PC-3 (cell line): ENCODE measurements at regions not wholly inside any gene's neighbourhood (a gene's known extent, or its start where the extent isn't known, plus 50 kb on each side); places are given as distances from the start of the nearest gene placed in this dataset.

ENCODE experiments used
- ATAC-seq: fragments of 200-7000 bp; cut with Tn5 transposase; 2 replicates; pipeline ENCODE4 v1.9.1; 2020; ENCODE audit warnings: mild to moderate bottlenecking, moderate library complexity
- BruUV-seq: library from RNA; stranded (reverse); fragments of 400-500 nt; replicated peaks from 2 replicates; lab custom pipeline; 2021; lab: Mats Ljungman, UMichigan
- CTCF ChIA-PET: fragments of 300-600 bp; sonication (Branson Sonifier 250); formaldehyde crosslinking; loops from one replicate; lab custom pipeline; 2022; ENCODE audit warnings: antibody characterized with exemption; lab: Charles Lee
- POLR2A ChIA-PET: fragments of 300-600 bp; sonication (Branson Sonifier 250); formaldehyde crosslinking; loops from one replicate; lab custom pipeline; 2022; ENCODE audit warnings: antibody characterized with exemption; ENCODE audit not compliant: unreplicated experiment; lab: Charles Lee
- DNase-seq: peaks from one replicate; pipeline ENCODE4 v3.0.0-alpha.2; 2015
- H2AFZ ChIP-seq: fragments of 300-600 bp; sonication (generic); 2 replicates; pipeline ENCODE4 v1.6.0; 2016; ENCODE audit warnings: antibody characterized with exemption, low read length
- H3F3A ChIP-seq: fragments of 300-600 bp; sonication (generic); one replicate; pipeline ENCODE4 v1.6.0; 2017; ENCODE audit warnings: antibody characterized with exemption, low read length, control low read depth, mild to moderate bottlenecking; ENCODE audit not compliant: unreplicated experiment
- H3K27ac ChIP-seq: fragments of 300-600 bp; sonication (generic); 2 replicates; pipeline ENCODE4 v1.5.1; 2016; ENCODE audit warnings: mild to moderate bottlenecking, low read length
- H3K27me3 ChIP-seq: fragments of 300-600 bp; sonication (generic); 2 replicates; pipeline ENCODE4 v1.6.1; 2016; ENCODE audit warnings: low read length, mixed read lengths
- H3K36me3 ChIP-seq: fragments of 300-600 bp; sonication (generic); 2 replicates; pipeline ENCODE4 v1.6.1; 2016; ENCODE audit warnings: low read depth, mixed run types, low read length, mixed read lengths
- H3K4me1 ChIP-seq: fragments of 300-600 bp; sonication (generic); 2 replicates; pipeline ENCODE4 v1.5.1; 2016; ENCODE audit warnings: low read length; ENCODE audit not compliant: insufficient read depth
- H3K4me2 ChIP-seq: fragments of 300-600 bp; sonication (generic); 2 replicates; pipeline ENCODE4 v1.6.0; 2016; ENCODE audit warnings: low read length
- H3K4me3 ChIP-seq: fragments of 300-600 bp; sonication (generic); 2 replicates; pipeline ENCODE4 v1.5.1; 2016; ENCODE audit warnings: mild to moderate bottlenecking, low read length, mixed read lengths
- H3K79me2 ChIP-seq: fragments of 300-600 bp; sonication (generic); 2 replicates; pipeline ENCODE4 v1.6.1; 2017; ENCODE audit warnings: low read length, mixed read lengths
- H3K9ac ChIP-seq: fragments of 300-600 bp; sonication (generic); 2 replicates; pipeline ENCODE4 v1.6.0; 2016; ENCODE audit warnings: mild to moderate bottlenecking, low read length
- H3K9me2 ChIP-seq: fragments of 300-600 bp; sonication (generic); replicated peaks from 2 replicates; pipeline ENCODE4 v1.6.1; 2016; ENCODE audit warnings: mixed run types, low read length, mixed read lengths
- H3K9me3 ChIP-seq: fragments of 300-600 bp; sonication (generic); 2 replicates; pipeline ENCODE4 v1.6.1; 2016; ENCODE audit warnings: low read length, mixed read lengths
- H4K20me1 ChIP-seq: fragments of 300-600 bp; sonication (generic); 2 replicates; pipeline ENCODE4 v1.6.1; 2016; ENCODE audit warnings: low read length, mixed read lengths
- CTCF ChIP-seq: fragments of 300-600 bp; sonication (generic); conservative IDR thresholded peaks from 2 replicates; pipeline ENCODE4 v1.5.1; 2017; ENCODE audit warnings: antibody characterized with exemption, low read depth, mild to moderate bottlenecking, low read length
- EZH2 ChIP-seq: fragments of 300-600 bp; sonication (generic); IDR thresholded peaks from one replicate; pipeline ENCODE4 v1.6.1; 2017; ENCODE audit warnings: antibody characterized with exemption, mild to moderate bottlenecking, low read length; ENCODE audit not compliant: unreplicated experiment
- EZH2phosphoT487 ChIP-seq: fragments of 300-600 bp; sonication (generic); IDR thresholded peaks from 2 replicates; pipeline ENCODE4 v1.6.1; 2018; ENCODE audit warnings: mild to moderate bottlenecking, antibody characterized with exemption, low read length, borderline replicate concordance
- intact Hi-C: fragments of 100-400 bp; cut with micrococcal nuclease; formaldehyde crosslinking; loops from 2 replicates; pipeline ENCODE4 v1.9.0; 2023

DNA sequence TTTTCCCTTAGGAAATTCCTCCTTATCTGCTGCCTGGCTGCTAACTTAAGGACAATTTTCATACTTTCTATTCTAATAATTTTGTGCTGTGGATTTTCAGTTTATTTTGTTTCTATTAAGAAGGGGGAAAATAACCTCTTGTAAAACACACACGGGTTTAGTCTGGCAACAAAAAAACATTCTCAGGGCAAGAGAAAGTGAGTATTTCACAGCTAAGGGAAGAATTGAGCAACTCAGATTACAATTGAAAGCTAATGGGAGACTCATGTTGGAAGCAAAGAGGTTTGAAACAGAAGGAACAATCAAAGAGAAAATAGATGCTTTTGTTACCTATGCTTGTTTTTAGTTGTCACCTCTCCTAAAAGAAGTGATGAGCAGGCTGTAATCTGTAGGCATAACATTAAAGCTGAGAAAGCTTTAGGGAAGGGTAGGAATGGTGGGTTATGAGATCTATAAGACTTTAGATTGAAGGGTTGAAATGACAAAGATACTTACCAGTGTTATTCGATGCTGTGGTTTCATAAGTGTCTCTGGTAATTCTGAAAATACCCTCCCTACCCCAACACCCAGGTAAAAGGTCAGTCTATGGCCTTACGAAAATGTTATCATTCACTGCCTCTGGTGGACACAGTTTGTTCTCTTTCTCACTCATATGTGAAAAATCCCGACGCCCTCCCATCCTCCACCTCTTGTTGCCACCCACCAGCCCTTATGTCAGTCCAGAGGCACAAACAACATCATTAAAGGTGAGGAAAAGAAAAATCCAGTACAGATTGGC is 510.9 kb downstream of the TXNL1 start:
- intact Hi-C loops, result no loop called here
- ChIA-PET CTCF (no interaction called here), POLR2A (no interaction called here)
- DNase-seq (no peak), ATAC-seq (no peak)
- Histone ChIP-seq H3K27ac (no peak overlapping the region), H3K27me3 (no peaks in the 10 kb centered on the region), H3K36me3 (no peaks in the 10 kb centered on the region), H3K9ac (no peak overlapping the region), H4K20me1 (no peaks in the 10 kb centered on the region), H3K4me1 (peaks cover 12% of the 10 kb centered on the region), H3K4me2 (no peak overlapping the region), H3K9me3 (no peaks in the 10 kb centered on the region), H2AFZ (no peak overlapping the region), H3K4me3 (no peak overlapping the region), H3F3A (no peaks in the 10 kb centered on the region), H3K79me2 (no peaks in the 10 kb centered on the region), H3K9me2 (no peaks in the 10 kb centered on the region)
- no TSS peak for BruUV-seq
- TF ChIP-seq CTCF, result no peak
- no peak for TF ChIP-seq EZH2
- TF ChIP-seq EZH2phosphoT487, result no peak

- Histone ChIP-seq H3K4me2 (peak overlapping the region; percentile 4; the same call in 1 of the 2 replicates), H3K79me2 (no peaks in the 10 kb centered on the region), H3K9ac (no peak overlapping the region), H3K27me3 (no peaks in the 10 kb centered on the region), H3K4me3 (no peak overlapping the region), H3K9me2 (no peaks in the 10 kb centered on the region), H2AFZ (no peak overlapping the region; the same call in 1 of the 2 replicates), H3K9me3 (no peaks in the 10 kb centered on the region), H3K36me3 (no peaks in the 10 kb centered on the region), H3K4me1 (peaks cover 12% of the 10 kb centered on the region), H3K27ac (peak overlapping the region; percentile 34), H4K20me1 (no peaks in the 10 kb centered on the region), H3F3A (no peaks in the 10 kb centered on the region)
- intact Hi-C loops, result no loop called here
- ChIA-PET POLR2A (no interaction called here), CTCF (no interaction called here)
- TF ChIP-seq EZH2phosphoT487 (no peak), EZH2 (no peak), CTCF (no peak)
- DNase-seq, result peak; percentile 69
- no TSS peak for BruUV-seq
- peak; percentile 89 for ATAC-seq
These were observed 514.2 kb downstream of the TXNL1 start for GRCh38 chr18:56124186-56124585.

- no peak for ATAC-seq
- no peak for DNase-seq
- H3K79me2 ChIP-seq, result no peaks in the 10 kb centered on the region
- no peak overlapping the region for H3K9ac ChIP-seq
- H2AFZ ChIP-seq, result no peak overlapping the region
- no peak overlapping the region for H3K4me3 ChIP-seq
- no peaks in the 10 kb centered on the region for H3K36me3 ChIP-seq
- H3F3A ChIP-seq, result no peaks in the 10 kb centered on the region
- no peaks in the 10 kb centered on the region for H3K27me3 ChIP-seq
- ChIA-PET CTCF (no interaction called here), POLR2A (no interaction called here)
- no peaks in the 10 kb centered on the region for H4K20me1 ChIP-seq
- no peak overlapping the region for H3K27ac ChIP-seq
- no peaks in the 10 kb centered on the region for H3K9me2 ChIP-seq
- TF ChIP-seq EZH2 (no peak), CTCF (no peak), EZH2phosphoT487 (no peak)
- intact Hi-C loops, result no loop called here
- no peaks in the 10 kb centered on the region for H3K9me3 ChIP-seq
- H3K4me2 ChIP-seq, result no peak overlapping the region
- H3K4me1 ChIP-seq, result peaks cover 12% of the 10 kb centered on the region
- no TSS peak for BruUV-seq
These were observed 516.7 kb downstream of the TXNL1 start for GRCh38 chr18:56121669-56122068.
